GM12878 (cell line): ENCODE measurements at regions not wholly inside any gene's neighbourhood (a gene's known extent, or its start where the extent isn't known, plus 50 kb on each side); places are given as distances from the start of the nearest gene placed in this dataset.

Experiments used
- ATAC-seq: fragments of 200-7000 bp; cut with Tn5 transposase; 3 replicates; pipeline ENCODE4 v1.9.1; 2020; ENCODE audit warnings: mild to moderate bottlenecking, moderate library complexity
- BruUV-seq: library from RNA; stranded (reverse); fragments of 400-500 nt; replicated peaks from 2 replicates; lab custom pipeline; 2021; lab: Mats Ljungman, UMichigan
- CTCF ChIA-PET: fragments of 300-600 bp; sonication (Branson Sonifier 250); formaldehyde crosslinking; extraction: SDS; loops from one replicate; lab custom pipeline; 2021; ENCODE audit warnings: inconsistent platforms; lab: Yijun Ruan, JAX
- POLR2A ChIA-PET: fragments of 350-600 bp; formaldehyde crosslinking; extraction: SDS; loops from one replicate; lab custom pipeline; 2021; ENCODE audit warnings: inconsistent platforms; lab: Charles Lee
- RAD21 ChIA-PET: fragments of 300-600 bp; sonication (Branson Sonifier 250); formaldehyde crosslinking; loops from one replicate; lab custom pipeline; 2023; ENCODE audit warnings: antibody characterized with exemption; ENCODE audit not compliant: unreplicated experiment; lab: Charles Lee
- SMC1A ChIA-PET: fragments of 300-600 bp; sonication (Branson Sonifier 250); formaldehyde crosslinking; loops from one replicate; lab custom pipeline; 2023; ENCODE audit not compliant: unreplicated experiment, uncharacterized antibody; lab: Charles Lee
- DNase-seq: peaks from one replicate; pipeline ENCODE4 v3.0.0-alpha.2; 2011; ENCODE audit warnings: low read depth, low spot score
- FAIRE-seq: peaks from 3 replicates; lab custom pipeline; 2011; peaks lifted over from hg19 to GRCh38; lab: Jason Lieb, UNC
- H2AFZ ChIP-seq: 2 replicates; pipeline ENCODE4 v1.6.0; 2011; ENCODE audit warnings: low read depth, low read length, control low read depth; ENCODE audit not compliant: control insufficient read depth
- H3K27ac ChIP-seq: 2 replicates; pipeline ENCODE4 v1.5.1; 2011; ENCODE audit warnings: control low read depth; ENCODE audit not compliant: control insufficient read depth, insufficient read depth
- H3K27me3 ChIP-seq, 2 experiments: replicated peaks in 1 of 2; 2 replicates each; pipeline versions ENCODE4 v1.6.0 to v1.6.1; 2011; ENCODE audit warnings: low read length in 1 of 2; ENCODE audit not compliant: control insufficient read depth in 2 of 2, insufficient read depth in 2 of 2
- H3K36me3 ChIP-seq, 2 experiments: 2 replicates each; pipeline ENCODE4 v1.5.1; 2011; ENCODE audit warnings: low read length in 1 of 2; ENCODE audit not compliant: control insufficient read depth in 2 of 2, insufficient read depth in 2 of 2
- H3K4me1 ChIP-seq: 2 replicates; pipeline ENCODE4 v1.6.1; 2011; ENCODE audit warnings: mild to moderate bottlenecking, low read length, moderate library complexity, mixed read lengths; ENCODE audit not compliant: control insufficient read depth, insufficient read depth
- H3K4me2 ChIP-seq: 2 replicates; pipeline ENCODE4 v1.6.0; 2011; ENCODE audit warnings: control low read depth; ENCODE audit not compliant: control insufficient read depth, insufficient read depth
- H3K4me3 ChIP-seq: fragments of 200-600 bp; sonication (generic); 2 replicates; pipeline ENCODE4 v1.5.1; 2016
- H3K79me2 ChIP-seq: 2 replicates; pipeline ENCODE4 v1.6.0; 2011; ENCODE audit warnings: low read length; ENCODE audit not compliant: control insufficient read depth, insufficient read depth
- H3K9ac ChIP-seq: 2 replicates; pipeline ENCODE4 v1.8.0; 2011; ENCODE audit warnings: low read length, control low read depth, mixed read lengths; ENCODE audit not compliant: control insufficient read depth, insufficient read depth
- H3K9me3 ChIP-seq: replicated peaks from 3 replicates; pipeline ENCODE4 v1.5.1; 2011; ENCODE audit warnings: mild to moderate bottlenecking, low read length; ENCODE audit not compliant: control insufficient read depth, insufficient read depth
- H4K20me1 ChIP-seq: 2 replicates; pipeline ENCODE4 v1.6.0; 2011; ENCODE audit not compliant: control insufficient read depth, insufficient read depth
- ATF7 ChIP-seq: fragments of 450-650 bp; IDR thresholded peaks from 2 replicates; pipeline ENCODE4 v1.6.1; 2016; ENCODE audit warnings: low read depth, mild to moderate bottlenecking
- HCFC1 ChIP-seq: fragments of 150-350 bp; IDR thresholded peaks from 2 replicates; pipeline ENCODE4 v1.6.1; 2014; ENCODE audit warnings: low read length
- MTA2 ChIP-seq: fragments of 450-650 bp; IDR thresholded peaks from 2 replicates; pipeline ENCODE4 v1.6.1; 2016; ENCODE audit warnings: low read depth, mild to moderate bottlenecking, moderate library complexity
- MYB ChIP-seq: fragments of 150-350 bp; IDR thresholded peaks from 2 replicates; pipeline ENCODE4 v1.6.1; 2014; ENCODE audit warnings: mild to moderate bottlenecking, low read depth, low read length, borderline replicate concordance
- MYC ChIP-seq: IDR thresholded peaks from 2 replicates; pipeline ENCODE4 v1.6.1; 2011; ENCODE audit warnings: mild to moderate bottlenecking, low read length, moderate library complexity, inconsistent platforms; ENCODE audit not compliant: insufficient read depth, insufficient replicate concordance, insufficient read length, severe bottlenecking
- NR2C1 ChIP-seq: fragments of 450-650 bp; IDR thresholded peaks from 2 replicates; pipeline ENCODE4 v1.6.1; 2017; ENCODE audit warnings: antibody characterized with exemption, mild to moderate bottlenecking, moderate library complexity
- NR2F1 ChIP-seq: fragments of 450-650 bp; conservative IDR thresholded peaks from 2 replicates; pipeline ENCODE4 v1.6.1; 2017; ENCODE audit warnings: mild to moderate bottlenecking
- PML ChIP-seq: IDR thresholded peaks from 2 replicates; pipeline ENCODE4 v1.6.1; 2012; ENCODE audit warnings: low read length, inconsistent platforms
- RBBP5 ChIP-seq: fragments of 200-600 bp; sonication (generic); conservative IDR thresholded peaks from 2 replicates; pipeline ENCODE4 v1.6.1; 2016
- STAT1 ChIP-seq: fragments of 450-650 bp; conservative IDR thresholded peaks from 2 replicates; pipeline ENCODE4 v1.6.1; 2014; ENCODE audit warnings: antibody characterized with exemption, mild to moderate bottlenecking
- TCF7 ChIP-seq: IDR thresholded peaks from 2 replicates; pipeline ENCODE4 v1.6.1; 2014; ENCODE audit warnings: antibody characterized with exemption, borderline replicate concordance
- WGBS: methylation state at CpG from one replicate; pipeline ENCODE4 v1.1.6; 2016; ENCODE audit warnings: low lambda C conversion rate; ENCODE audit not compliant: insufficient replicate concordance, insufficient coverage; ENCODE audit errors: missing lambda C conversion rate; 5-methylcytosine and 5-hydroxymethylcytosine counted together
- in situ Hi-C: fragments of 300-500 bp; cut with MboI; formaldehyde crosslinking; loops from 9 replicates; pipeline ENCODE4 v1.14.3; 2018; ENCODE audit warnings: mixed read lengths
- intact Hi-C: fragments of 100-400 bp; cut with micrococcal nuclease; formaldehyde crosslinking; loops from one replicate; pipeline ENCODE4 v1.14.2; 2022; ENCODE audit not compliant: unreplicated experiment
- TF ChIP-seq, protein P1 (sequence below): IDR thresholded peaks from 2 replicates; pipeline ENCODE4 v1.6.1; 2012; ENCODE audit warnings: improper control_type of control experiment, low read depth, low read length; ENCODE audit not compliant: insufficient replicate concordance
- TF ChIP-seq, protein P2 (sequence below): fragments of 450-650 bp; formaldehyde crosslinking; IDR thresholded peaks from 2 replicates; pipeline ENCODE4 v1.4.0; 2020; ENCODE audit warnings: mild to moderate bottlenecking, moderate library complexity

DNA sequence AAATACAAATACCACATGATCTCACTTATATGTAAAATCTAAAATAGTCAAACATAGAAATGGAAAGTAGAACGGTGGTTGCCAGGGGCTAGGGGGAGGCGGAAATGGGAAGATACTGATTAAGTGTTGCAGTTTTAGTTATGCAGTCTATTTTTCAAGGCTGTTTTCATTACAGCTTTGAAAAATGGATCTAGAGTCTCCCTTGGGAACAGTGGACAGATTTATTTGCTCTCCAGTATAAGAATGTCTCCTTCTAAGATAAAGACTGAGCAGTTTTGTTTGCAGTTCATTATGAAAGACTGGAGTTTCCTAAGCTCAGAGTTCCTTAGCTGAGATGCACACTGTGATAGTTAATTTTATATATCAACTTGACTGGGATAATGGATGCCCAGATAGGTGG lies 202.5 kb downstream of the KLHL28 start (continued):
- TF ChIP-seq, protein P1, sequence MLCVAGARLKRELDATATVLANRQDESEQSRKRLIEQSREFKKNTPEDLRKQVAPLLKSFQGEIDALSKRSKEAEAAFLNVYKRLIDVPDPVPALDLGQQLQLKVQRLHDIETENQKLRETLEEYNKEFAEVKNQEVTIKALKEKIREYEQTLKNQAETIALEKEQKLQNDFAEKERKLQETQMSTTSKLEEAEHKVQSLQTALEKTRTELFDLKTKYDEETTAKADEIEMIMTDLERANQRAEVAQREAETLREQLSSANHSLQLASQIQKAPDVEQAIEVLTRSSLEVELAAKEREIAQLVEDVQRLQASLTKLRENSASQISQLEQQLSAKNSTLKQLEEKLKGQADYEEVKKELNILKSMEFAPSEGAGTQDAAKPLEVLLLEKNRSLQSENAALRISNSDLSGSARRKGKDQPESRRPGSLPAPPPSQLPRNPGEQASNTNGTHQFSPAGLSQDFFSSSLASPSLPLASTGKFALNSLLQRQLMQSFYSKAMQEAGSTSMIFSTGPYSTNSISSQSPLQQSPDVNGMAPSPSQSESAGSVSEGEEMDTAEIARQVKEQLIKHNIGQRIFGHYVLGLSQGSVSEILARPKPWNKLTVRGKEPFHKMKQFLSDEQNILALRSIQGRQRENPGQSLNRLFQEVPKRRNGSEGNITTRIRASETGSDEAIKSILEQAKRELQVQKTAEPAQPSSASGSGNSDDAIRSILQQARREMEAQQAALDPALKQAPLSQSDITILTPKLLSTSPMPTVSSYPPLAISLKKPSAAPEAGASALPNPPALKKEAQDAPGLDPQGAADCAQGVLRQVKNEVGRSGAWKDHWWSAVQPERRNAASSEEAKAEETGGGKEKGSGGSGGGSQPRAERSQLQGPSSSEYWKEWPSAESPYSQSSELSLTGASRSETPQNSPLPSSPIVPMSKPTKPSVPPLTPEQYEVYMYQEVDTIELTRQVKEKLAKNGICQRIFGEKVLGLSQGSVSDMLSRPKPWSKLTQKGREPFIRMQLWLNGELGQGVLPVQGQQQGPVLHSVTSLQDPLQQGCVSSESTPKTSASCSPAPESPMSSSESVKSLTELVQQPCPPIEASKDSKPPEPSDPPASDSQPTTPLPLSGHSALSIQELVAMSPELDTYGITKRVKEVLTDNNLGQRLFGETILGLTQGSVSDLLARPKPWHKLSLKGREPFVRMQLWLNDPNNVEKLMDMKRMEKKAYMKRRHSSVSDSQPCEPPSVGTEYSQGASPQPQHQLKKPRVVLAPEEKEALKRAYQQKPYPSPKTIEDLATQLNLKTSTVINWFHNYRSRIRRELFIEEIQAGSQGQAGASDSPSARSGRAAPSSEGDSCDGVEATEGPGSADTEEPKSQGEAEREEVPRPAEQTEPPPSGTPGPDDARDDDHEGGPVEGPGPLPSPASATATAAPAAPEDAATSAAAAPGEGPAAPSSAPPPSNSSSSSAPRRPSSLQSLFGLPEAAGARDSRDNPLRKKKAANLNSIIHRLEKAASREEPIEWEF, result no peak
- TF ChIP-seq MYB, result no peak
- no peak for TF ChIP-seq MYC
- no peak for TF ChIP-seq HCFC1

DNA sequence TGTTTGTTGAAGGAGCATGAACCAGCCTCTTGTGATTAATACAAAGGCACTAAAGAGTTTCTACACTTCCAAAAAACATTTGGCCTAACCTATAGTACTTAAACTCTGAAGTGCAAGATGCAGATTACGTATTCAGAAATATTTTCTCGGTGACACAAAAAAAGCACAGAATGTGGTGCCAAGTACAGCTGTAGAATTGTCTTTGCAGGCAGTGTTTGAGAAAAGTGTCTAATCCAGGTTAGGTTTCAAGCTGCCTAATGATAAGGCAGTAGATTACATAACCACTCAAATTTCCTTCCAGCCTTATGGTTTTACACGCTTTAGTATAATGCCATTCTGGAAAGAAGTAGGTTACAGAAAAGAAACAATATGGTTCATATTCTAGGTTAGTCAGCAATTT lies 205.2 kb downstream of the KLHL28 start:
- ChIA-PET CTCF (no interaction called here), RAD21 (no interaction called here), POLR2A (no interaction called here), SMC1A (no interaction called here)
- Histone ChIP-seq H4K20me1 (no peaks in the 10 kb centered on the region), H3K27ac (no peak overlapping the region), H3K4me3 (no peak overlapping the region), H3K36me3 (no peaks in the 10 kb centered on the region), H3K9ac (no peak overlapping the region), H3K4me1 (no peaks in the 10 kb centered on the region), H3K4me2 (no peak overlapping the region), H3K79me2 (no peaks in the 10 kb centered on the region), H3K27me3 (no peaks in the 10 kb centered on the region), H3K9me3 (no peaks in the 10 kb centered on the region), H2AFZ (no peak overlapping the region)
- no peak for FAIRE-seq
- in situ Hi-C loops (no loop called here), intact Hi-C loops (no loop called here)
- no TSS peak for BruUV-seq
- 56% methylated on average over 3 of the region's 3 CpGs for WGBS
- ATAC-seq, result no peak
- no peak for DNase-seq
- TF ChIP-seq MYC (no peak), PML (no peak), MTA2 (no peak), NR2F1 (no peak), ATF7 (no peak), RBBP5 (no peak), NR2C1 (no peak), TCF7 (no peak), STAT1 (no peak)
- TF ChIP-seq, protein P2, sequence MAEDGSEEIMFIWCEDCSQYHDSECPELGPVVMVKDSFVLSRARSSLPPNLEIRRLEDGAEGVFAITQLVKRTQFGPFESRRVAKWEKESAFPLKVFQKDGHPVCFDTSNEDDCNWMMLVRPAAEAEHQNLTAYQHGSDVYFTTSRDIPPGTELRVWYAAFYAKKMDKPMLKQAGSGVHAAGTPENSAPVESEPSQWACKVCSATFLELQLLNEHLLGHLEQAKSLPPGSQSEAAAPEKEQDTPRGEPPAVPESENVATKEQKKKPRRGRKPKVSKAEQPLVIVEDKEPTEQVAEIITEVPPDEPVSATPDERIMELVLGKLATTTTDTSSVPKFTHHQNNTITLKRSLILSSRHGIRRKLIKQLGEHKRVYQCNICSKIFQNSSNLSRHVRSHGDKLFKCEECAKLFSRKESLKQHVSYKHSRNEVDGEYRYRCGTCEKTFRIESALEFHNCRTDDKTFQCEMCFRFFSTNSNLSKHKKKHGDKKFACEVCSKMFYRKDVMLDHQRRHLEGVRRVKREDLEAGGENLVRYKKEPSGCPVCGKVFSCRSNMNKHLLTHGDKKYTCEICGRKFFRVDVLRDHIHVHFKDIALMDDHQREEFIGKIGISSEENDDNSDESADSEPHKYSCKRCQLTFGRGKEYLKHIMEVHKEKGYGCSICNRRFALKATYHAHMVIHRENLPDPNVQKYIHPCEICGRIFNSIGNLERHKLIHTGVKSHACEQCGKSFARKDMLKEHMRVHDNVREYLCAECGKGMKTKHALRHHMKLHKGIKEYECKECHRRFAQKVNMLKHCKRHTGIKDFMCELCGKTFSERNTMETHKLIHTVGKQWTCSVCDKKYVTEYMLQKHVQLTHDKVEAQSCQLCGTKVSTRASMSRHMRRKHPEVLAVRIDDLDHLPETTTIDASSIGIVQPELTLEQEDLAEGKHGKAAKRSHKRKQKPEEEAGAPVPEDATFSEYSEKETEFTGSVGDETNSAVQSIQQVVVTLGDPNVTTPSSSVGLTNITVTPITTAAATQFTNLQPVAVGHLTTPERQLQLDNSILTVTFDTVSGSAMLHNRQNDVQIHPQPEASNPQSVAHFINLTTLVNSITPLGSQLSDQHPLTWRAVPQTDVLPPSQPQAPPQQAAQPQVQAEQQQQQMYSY (CRISPR knock-in tag), result no peak
